Sigmoid colon (tissue), 3 donors: ENCODE measurements at regions not wholly inside any gene's neighbourhood (a gene's known extent, or its start where the extent isn't known, plus 50 kb on each side); places are given as distances from the start of the nearest gene placed in this dataset.
A peak's percentile ranks its signal among the peaks of the same experiment; 100 is the strongest.

Experiments used
- POLR2A ChIP-seq, 2 donors: fragments of 450-650 bp; IDR thresholded peaks; one replicate each; pipeline ENCODE4 v1.6.1; 2016; ENCODE audit warnings: antibody characterized with exemption in 2 of 2, mild to moderate bottlenecking in 2 of 2, moderate library complexity in 2 of 2
- TF ChIP-seq, protein P1 (sequence below), 4 experiments: fragments of 450-650 bp in 3 of 4; fragments of 200-600 bp in 1 of 4; IDR thresholded peaks; one replicate each; pipeline ENCODE4 v1.5.1; 2016 to 2019; ENCODE audit warnings: antibody characterized with exemption in 4 of 4, mild to moderate bottlenecking in 3 of 4, moderate library complexity in 2 of 4

- TF ChIP-seq, protein P1, sequence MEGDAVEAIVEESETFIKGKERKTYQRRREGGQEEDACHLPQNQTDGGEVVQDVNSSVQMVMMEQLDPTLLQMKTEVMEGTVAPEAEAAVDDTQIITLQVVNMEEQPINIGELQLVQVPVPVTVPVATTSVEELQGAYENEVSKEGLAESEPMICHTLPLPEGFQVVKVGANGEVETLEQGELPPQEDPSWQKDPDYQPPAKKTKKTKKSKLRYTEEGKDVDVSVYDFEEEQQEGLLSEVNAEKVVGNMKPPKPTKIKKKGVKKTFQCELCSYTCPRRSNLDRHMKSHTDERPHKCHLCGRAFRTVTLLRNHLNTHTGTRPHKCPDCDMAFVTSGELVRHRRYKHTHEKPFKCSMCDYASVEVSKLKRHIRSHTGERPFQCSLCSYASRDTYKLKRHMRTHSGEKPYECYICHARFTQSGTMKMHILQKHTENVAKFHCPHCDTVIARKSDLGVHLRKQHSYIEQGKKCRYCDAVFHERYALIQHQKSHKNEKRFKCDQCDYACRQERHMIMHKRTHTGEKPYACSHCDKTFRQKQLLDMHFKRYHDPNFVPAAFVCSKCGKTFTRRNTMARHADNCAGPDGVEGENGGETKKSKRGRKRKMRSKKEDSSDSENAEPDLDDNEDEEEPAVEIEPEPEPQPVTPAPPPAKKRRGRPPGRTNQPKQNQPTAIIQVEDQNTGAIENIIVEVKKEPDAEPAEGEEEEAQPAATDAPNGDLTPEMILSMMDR (IDR thresholded peaks at IDR 0.05): peak; percentile 32 to 78 (median 73)
- TF ChIP-seq POLR2A (IDR thresholded peaks at IDR 0.05): no peak
Observed at GRCh38 chr6:797479-798077, 104.6 kb upstream of the EXOC2 start.
